HepG2 (cell line): ENCODE measurements at regions not wholly inside any gene's neighbourhood (a gene's known extent, or its start where the extent isn't known, plus 50 kb on each side); places are given as distances from the start of the nearest gene placed in this dataset.

Experiments used
- ATAC-seq: fragments of 200-7000 bp; cut with Tn5 transposase; 3 replicates; pipeline ENCODE4 v1.9.1; 2020; ENCODE audit warnings: mild to moderate bottlenecking, moderate library complexity
- BruUV-seq: library from RNA; stranded (reverse); fragments of 400-500 nt; replicated peaks from 2 replicates; lab custom pipeline; 2021; lab: Mats Ljungman, UMichigan
- CTCF ChIA-PET: fragments of 300-600 bp; formaldehyde crosslinking; extraction: SDS; loops from one replicate; lab custom pipeline; 2021; ENCODE audit warnings: low total read pairs, inconsistent platforms, low intra/inter-chr PET ratio; lab: Yijun Ruan, JAX
- POLR2A ChIA-PET: fragments of 350-600 bp; sonication (Branson Sonifier 250); formaldehyde crosslinking; loops from one replicate; lab custom pipeline; 2020; ENCODE audit warnings: antibody characterized with exemption, inconsistent platforms; lab: Yijun Ruan, JAX
- DNase-seq: peaks from one replicate; pipeline ENCODE4 v3.0.0-alpha.2; 2015; ENCODE audit warnings: low spot score
- FAIRE-seq: peaks from 3 replicates; lab custom pipeline; 2011; peaks lifted over from hg19 to GRCh38; lab: Jason Lieb, UNC
- H2AFZ ChIP-seq: one replicate; pipeline ENCODE4 v1.6.1; 2011; ENCODE audit warnings: low read length, inconsistent platforms
- H3K27ac ChIP-seq: fragments of 300-600 bp; 3 replicates; pipeline ENCODE4 v1.8.0; 2011; ENCODE audit warnings: mixed run types, mild to moderate bottlenecking, mixed read lengths, low read length, inconsistent platforms; ENCODE audit not compliant: insufficient read depth; ENCODE audit errors: extremely low read length
- H3K27me3 ChIP-seq, 2 experiments: fragments of 200-600 bp in 1 of 2; 2 replicates in 1 of 2; 3 replicates in 1 of 2; pipeline versions ENCODE4 v1.6.0 to v1.8.0; 2011; ENCODE audit warnings: low read length in 2 of 2, mild to moderate bottlenecking in 2 of 2, moderate library complexity in 2 of 2, inconsistent platforms in 1 of 2; ENCODE audit not compliant: insufficient read depth in 2 of 2, control insufficient read depth in 1 of 2
- H3K36me3 ChIP-seq, 2 experiments: fragments of 200-600 bp in 1 of 2; replicated peaks in 1 of 2; 2 replicates in 1 of 2; 3 replicates in 1 of 2; pipeline versions ENCODE4 v1.5.1 to v1.8.0; 2011; ENCODE audit warnings: low read length in 2 of 2, inconsistent platforms in 1 of 2; ENCODE audit not compliant: insufficient read depth in 2 of 2, control insufficient read depth in 1 of 2
- H3K4me1 ChIP-seq: 2 replicates; pipeline ENCODE4 v1.5.1; 2012; ENCODE audit warnings: low read length, inconsistent platforms; ENCODE audit not compliant: insufficient read depth
- H3K4me2 ChIP-seq: 2 replicates; pipeline ENCODE4 v1.6.0; 2011; ENCODE audit warnings: low read depth, low read length, inconsistent platforms
- H3K4me3 ChIP-seq, 3 experiments: fragments of 200-600 bp in 1 of 3; sonication (generic), shearing (Covaris generic) in 1 of 3; replicated peaks in 1 of 3; 2 replicates each; pipeline ENCODE4 v1.5.1; 2011 to 2016; ENCODE audit warnings: low read length in 3 of 3, inconsistent platforms in 2 of 3, low read depth in 2 of 3, mild to moderate bottlenecking in 2 of 3, control low read depth in 1 of 3, mixed read lengths in 1 of 3; ENCODE audit not compliant: insufficient read depth in 1 of 3
- H3K79me2 ChIP-seq: one replicate; pipeline ENCODE4 v1.6.1; 2011; ENCODE audit warnings: low read length, inconsistent platforms; ENCODE audit not compliant: insufficient read depth
- H3K9ac ChIP-seq: 2 replicates; pipeline ENCODE4 v1.6.0; 2011; ENCODE audit warnings: mild to moderate bottlenecking, low read depth, low read length, inconsistent platforms; ENCODE audit not compliant: insufficient read depth
- H3K9me3 ChIP-seq: 2 replicates; pipeline ENCODE4 v1.5.1; 2012; ENCODE audit warnings: mild to moderate bottlenecking, low read length
- H4K20me1 ChIP-seq: 2 replicates; pipeline ENCODE4 v1.6.0; 2011; ENCODE audit warnings: inconsistent platforms, mild to moderate bottlenecking, low read length, moderate library complexity; ENCODE audit not compliant: insufficient read depth
- FLYWCH1 ChIP-seq: sonication (generic); formaldehyde crosslinking; IDR thresholded peaks from 2 replicates; pipeline ENCODE4 v1.8.1; 2023; ENCODE audit warnings: mild to moderate bottlenecking, missing genetic modification reagents
- HDAC6 ChIP-seq: fragments of 200-600 bp; sonication (generic); IDR thresholded peaks from 2 replicates; pipeline ENCODE4 v1.7.0; 2017; ENCODE audit warnings: mild to moderate bottlenecking, antibody characterized with exemption, low read length, low read depth
- IRX3 ChIP-seq: sonication (generic); formaldehyde crosslinking; IDR thresholded peaks from 2 replicates; pipeline ENCODE4 v1.8.1; 2023; ENCODE audit warnings: mild to moderate bottlenecking, low read depth, missing genetic modification reagents, borderline replicate concordance
- ZNF12 ChIP-seq: sonication (generic); formaldehyde crosslinking; IDR thresholded peaks from 2 replicates; pipeline ENCODE4 v1.5.0; 2020; ENCODE audit warnings: missing genetic modification reagents
- ZNF510 ChIP-seq: sonication (generic); formaldehyde crosslinking; IDR thresholded peaks from 2 replicates; pipeline ENCODE4 v1.4.0; 2020; ENCODE audit warnings: low read depth, mild to moderate bottlenecking, missing genetic modification reagents
- ZNF567 ChIP-seq: sonication (generic); formaldehyde crosslinking; IDR thresholded peaks from 2 replicates; pipeline ENCODE4 v1.8.1; 2023; ENCODE audit warnings: mild to moderate bottlenecking, missing genetic modification reagents, borderline replicate concordance
- ZNF615 ChIP-seq: sonication (generic); formaldehyde crosslinking; IDR thresholded peaks from 2 replicates; pipeline ENCODE4 v1.5.0; 2020; ENCODE audit warnings: mild to moderate bottlenecking, missing genetic modification reagents, borderline replicate concordance
- ZNF790 ChIP-seq: sonication (generic); formaldehyde crosslinking; IDR thresholded peaks from 2 replicates; pipeline ENCODE4 v1.8.0; 2022; ENCODE audit warnings: missing genetic modification reagents, mild to moderate bottlenecking, borderline replicate concordance
- ZSCAN9 ChIP-seq: IDR thresholded peaks from 2 replicates; pipeline ENCODE4 v1.6.1; 2016; ENCODE audit warnings: borderline replicate concordance
- WGBS: methylation state at CpG from one replicate; pipeline ENCODE4 v1.1.6; 2017; ENCODE audit warnings: low lambda C conversion rate; 5-methylcytosine and 5-hydroxymethylcytosine counted together
- in situ Hi-C: cut with HindIII; loops from 2 replicates; pipeline ENCODE4 v1.10.0; 2017; ENCODE audit warnings: low pct_unique_long_range_greater_than_20kb; ENCODE audit not compliant: extremely low pct_ligation_motif_present
- intact Hi-C: fragments of 100-400 bp; cut with micrococcal nuclease; formaldehyde crosslinking; loops from one replicate; pipeline ENCODE4 v1.10.0; 2022; ENCODE audit not compliant: unreplicated experiment
- TF ChIP-seq, protein P1 (sequence below): sonication (generic); formaldehyde crosslinking; IDR thresholded peaks from 2 replicates; pipeline ENCODE4 v1.4.0; 2020; ENCODE audit warnings: mild to moderate bottlenecking, missing genetic modification reagents, borderline replicate concordance
- TF ChIP-seq, protein P2 (sequence below): sonication (generic); formaldehyde crosslinking; IDR thresholded peaks from 2 replicates; pipeline ENCODE4 v1.8.0; 2022; ENCODE audit warnings: missing genetic modification reagents, low read depth, mild to moderate bottlenecking, borderline replicate concordance

DNA sequence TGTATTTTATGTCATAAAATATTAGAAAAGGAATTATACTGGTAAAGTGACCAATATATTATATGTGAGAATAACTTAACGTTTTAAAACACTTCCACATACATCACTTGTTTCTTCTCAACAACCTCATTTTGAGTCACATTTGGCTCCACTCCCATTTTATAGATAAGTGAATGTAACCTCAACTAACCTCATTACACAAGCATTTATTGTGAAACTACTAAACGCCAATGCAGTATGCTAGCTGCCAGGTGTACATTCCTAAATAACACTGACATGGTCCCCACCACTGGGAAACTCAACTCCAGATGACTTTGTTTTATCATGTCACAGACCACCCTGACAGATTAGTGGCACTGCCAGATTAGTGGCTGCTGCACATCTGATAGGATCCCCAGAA, 249.7 kb upstream of the CNTN4 start:
- TF ChIP-seq FLYWCH1 (CRISPR knock-in tag) = no peak
- TF ChIP-seq HDAC6 = no peak
- TF ChIP-seq ZNF567 (CRISPR knock-in tag) = no peak
- TF ChIP-seq ZNF790 = no peak
- no peak for TF ChIP-seq IRX3 (CRISPR knock-in tag)
- no peak for TF ChIP-seq ZNF12 (CRISPR knock-in tag)
- no peak overlapping the region for H3K4me2 ChIP-seq
- no peaks in the 10 kb centered on the region for H4K20me1 ChIP-seq
- no peak overlapping the region for H3K4me3 ChIP-seq
- H3K27ac ChIP-seq = no peak overlapping the region
- ChIA-PET POLR2A (no interaction called here), CTCF (no interaction called here)
- 2% methylated on average over 2 of the region's 2 CpGs for WGBS
- no peak for FAIRE-seq
- H3K79me2 ChIP-seq = no peaks in the 10 kb centered on the region
- DNase-seq = no peak
- ATAC-seq = no peak
- no TSS peak for BruUV-seq
- H3K27me3 ChIP-seq = no peaks in the 10 kb centered on the region
- no peaks in the 10 kb centered on the region for H3K4me1 ChIP-seq
- in situ Hi-C loops (no loop called here), intact Hi-C loops (no loop called here)
- peaks cover 70% of the 10 kb centered on the region for H3K9me3 ChIP-seq
- H3K36me3 ChIP-seq = no peaks in the 10 kb centered on the region
- no peak overlapping the region for H3K9ac ChIP-seq
- no peak overlapping the region for H2AFZ ChIP-seq

DNA sequence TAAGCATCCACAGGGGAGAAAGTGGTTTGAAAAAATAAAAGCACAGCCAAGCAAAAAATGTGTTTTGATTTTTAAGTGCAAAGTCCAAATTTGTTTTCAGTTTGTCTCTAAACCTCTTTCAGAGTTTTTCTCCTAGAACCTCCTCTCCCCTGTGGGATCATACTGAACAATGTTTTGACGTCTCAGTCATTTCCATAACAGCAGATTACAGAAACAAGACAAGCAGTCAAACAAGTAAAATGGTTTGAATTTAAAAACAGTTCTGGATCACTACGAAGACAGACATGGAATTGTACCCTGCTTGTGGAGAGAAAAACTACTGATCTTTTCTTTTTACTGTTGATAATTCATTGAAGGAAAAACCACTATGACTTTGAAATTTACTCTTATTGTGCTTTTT, 245.7 kb upstream of the CNTN4 start:
- ChIA-PET POLR2A (no interaction called here), CTCF (no interaction called here)
- H3K9ac ChIP-seq = no peak overlapping the region
- no peaks in the 10 kb centered on the region for H3K27me3 ChIP-seq
- WGBS = 0% methylated on average over 2 of the region's 2 CpGs
- H3K4me1 ChIP-seq = no peaks in the 10 kb centered on the region
- ATAC-seq = no peak
- no peak overlapping the region for H3K4me3 ChIP-seq
- intact Hi-C loops (no loop called here), in situ Hi-C loops (no loop called here)
- H3K27ac ChIP-seq = no peak overlapping the region
- no peak for FAIRE-seq
- no TSS peak for BruUV-seq
- no peak overlapping the region for H2AFZ ChIP-seq
- no peaks in the 10 kb centered on the region for H3K79me2 ChIP-seq
- H4K20me1 ChIP-seq = no peaks in the 10 kb centered on the region
- DNase-seq = no peak
- H3K36me3 ChIP-seq = no peaks in the 10 kb centered on the region
- no peak overlapping the region for H3K4me2 ChIP-seq
- TF ChIP-seq ZSCAN9 (CRISPR knock-in tag) (no peak), ZNF510 (no peak), ZNF615 (no peak)
- TF ChIP-seq, protein P1, sequence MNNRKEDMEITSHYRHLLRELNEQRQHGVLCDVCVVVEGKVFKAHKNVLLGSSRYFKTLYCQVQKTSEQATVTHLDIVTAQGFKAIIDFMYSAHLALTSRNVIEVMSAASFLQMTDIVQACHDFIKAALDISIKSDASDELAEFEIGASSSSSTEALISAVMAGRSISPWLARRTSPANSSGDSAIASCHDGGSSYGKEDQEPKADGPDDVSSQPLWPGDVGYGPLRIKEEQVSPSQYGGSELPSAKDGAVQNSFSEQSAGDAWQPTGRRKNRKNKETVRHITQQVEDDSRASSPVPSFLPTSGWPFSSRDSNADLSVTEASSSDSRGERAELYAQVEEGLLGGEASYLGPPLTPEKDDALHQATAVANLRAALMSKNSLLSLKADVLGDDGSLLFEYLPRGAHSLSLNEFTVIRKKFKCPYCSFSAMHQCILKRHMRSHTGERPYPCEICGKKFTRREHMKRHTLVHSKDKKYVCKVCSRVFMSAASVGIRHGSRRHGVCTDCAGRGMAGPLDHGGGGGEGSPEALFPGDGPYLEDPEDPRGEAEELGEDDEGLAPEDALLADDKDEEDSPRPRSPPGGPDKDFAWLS (CRISPR knock-in tag) = no peak
- TF ChIP-seq, protein P2, sequence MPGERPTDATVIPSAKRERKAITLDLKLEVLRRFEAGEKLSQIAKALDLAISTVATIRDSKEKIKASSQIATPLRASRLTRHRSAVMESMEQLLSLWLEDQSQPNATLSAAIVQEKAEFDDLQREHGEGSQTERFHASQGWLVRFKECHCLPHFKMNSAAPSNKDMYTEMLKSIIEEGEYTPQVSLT (CRISPR knock-in tag) = no peak
- TF ChIP-seq, all 625 proteins: peak for 0
- peaks cover 69% of the 10 kb centered on the region for H3K9me3 ChIP-seq
